Renal pelvis (tissue), 1 donor: ENCODE measurements at regions not wholly inside any gene's neighbourhood (a gene's known extent, or its start where the extent isn't known, plus 50 kb on each side); places are given as distances from the start of the nearest gene placed in this dataset.
"Not testable (repeated sequence)": the region's sequence is repeated elsewhere in the genome, so short reads cannot be mapped to it uniquely, and the experiment has no call there.

Source experiments
- DNase-seq: peaks from one replicate; pipeline ENCODE4 v3.0.0-alpha.2; 2013

DNA sequence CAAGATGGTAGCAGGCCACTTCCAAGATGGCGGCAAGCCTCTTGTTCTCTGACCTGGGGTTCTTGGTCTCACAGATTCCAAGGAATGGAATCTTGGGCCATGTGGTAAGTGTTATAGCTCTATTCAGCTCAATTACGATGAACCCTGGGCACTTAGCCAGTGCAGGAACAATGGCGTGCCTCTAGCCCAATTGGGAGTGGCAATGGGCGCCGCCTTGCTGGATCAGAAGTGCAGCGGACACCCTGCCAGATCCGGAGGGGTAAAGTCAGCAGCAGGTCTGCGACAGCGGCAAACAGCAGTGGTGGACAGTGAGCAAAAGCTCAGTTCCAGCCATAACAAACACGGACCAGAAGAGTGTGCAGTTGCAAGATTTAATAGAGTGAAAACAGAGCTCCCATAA is 263.2 kb upstream of the SEMA3C start:
- not testable (repeated sequence) for DNase-seq

DNA sequence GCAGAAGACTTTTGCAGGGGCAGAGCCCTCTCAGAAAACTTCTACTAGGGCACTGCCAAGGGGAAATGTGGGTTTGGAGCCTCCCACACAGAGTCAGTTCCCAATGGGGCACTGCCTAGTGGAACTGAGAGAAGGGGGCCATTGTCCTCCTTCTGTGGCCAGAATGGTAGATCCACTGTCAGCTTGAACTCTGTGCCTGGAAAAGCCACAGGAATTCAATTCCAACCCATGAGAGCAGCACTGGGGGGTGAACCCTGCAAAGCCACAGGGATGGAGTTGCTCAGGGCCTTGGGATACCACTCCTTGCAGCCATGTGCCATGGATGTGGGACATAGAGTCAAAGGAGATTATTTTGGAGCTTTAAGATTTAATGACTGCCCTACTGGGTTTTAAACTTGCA is 262.2 kb upstream of the SEMA3C start:
- no peak for DNase-seq

DNA sequence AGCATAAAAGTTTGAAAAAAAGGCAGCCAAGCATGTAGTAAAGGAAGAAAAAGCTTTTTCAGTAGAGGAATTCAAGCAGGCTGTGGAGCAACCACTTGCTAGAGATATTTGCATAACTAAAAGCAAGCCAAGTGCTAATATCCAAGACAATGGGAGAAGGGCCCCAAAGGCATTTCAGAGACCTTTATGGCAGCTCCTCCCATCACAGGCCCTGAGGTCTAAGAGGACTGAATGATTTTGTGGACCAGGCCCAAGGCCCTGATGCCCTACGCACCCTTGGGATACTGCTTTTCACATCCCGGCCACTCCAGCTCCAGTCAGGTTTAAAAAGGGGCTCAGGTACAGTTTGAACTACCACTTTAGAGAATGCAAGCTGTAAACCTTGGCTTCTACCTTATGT is 261.7 kb upstream of the SEMA3C start:
- DNase-seq = no peak

DNA sequence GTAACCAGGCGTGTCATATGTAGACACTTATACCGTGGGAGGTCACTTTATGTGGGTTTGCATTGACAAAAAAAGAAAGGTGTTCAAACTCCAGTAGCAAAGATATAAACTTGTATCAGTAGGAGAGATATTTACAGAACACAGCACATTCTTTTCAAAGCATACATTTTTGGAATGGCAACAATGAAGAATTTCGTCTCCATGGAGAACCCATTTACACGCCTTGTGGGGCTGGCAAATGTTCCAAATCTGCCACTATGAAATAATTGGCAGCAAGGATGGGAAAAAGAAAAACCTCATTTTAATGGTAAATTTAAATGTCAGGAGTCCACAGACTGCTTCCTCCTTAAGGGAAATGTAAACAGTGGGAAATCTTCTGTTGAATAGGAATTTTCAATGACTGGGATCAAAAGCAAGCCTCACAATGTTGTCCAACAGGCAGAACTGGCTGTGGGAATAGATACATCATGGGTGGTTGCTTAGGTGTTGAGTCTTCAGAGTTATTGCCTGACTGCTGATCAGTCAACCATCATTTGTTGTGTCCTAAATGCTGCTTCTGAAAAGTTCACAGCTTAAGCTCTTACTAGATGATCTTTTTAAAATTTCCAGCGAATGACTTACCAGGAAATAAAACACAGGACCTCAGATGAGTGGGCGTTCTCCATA is 256.6 kb upstream of the SEMA3C start:
- no peak for DNase-seq

DNA sequence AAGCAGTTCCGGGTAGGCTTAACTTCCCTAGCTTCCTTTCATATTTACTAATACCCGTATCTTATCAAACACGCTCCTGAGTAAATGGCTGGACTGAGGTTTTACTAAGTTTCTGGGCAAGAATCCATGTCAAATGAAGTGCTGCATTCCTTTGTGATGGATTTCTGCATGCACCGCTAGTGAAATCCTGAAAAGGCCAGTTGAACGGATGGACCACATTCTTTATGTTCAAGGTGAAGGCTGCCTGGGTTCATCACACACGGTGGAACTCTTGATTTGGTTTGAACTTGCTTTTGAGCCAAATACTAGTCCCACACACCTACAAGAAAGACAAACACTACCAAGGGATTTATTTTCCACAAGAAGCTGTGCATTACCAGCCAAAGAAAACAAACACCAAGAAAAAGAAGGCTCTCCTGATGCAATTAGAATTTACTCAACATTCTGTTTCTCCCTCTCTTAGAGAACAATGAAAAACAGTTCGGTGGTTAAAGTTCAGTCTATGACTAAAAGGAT is 255.0 kb upstream of the SEMA3C start:
- DNase-seq = peak; percentile 38

DNA sequence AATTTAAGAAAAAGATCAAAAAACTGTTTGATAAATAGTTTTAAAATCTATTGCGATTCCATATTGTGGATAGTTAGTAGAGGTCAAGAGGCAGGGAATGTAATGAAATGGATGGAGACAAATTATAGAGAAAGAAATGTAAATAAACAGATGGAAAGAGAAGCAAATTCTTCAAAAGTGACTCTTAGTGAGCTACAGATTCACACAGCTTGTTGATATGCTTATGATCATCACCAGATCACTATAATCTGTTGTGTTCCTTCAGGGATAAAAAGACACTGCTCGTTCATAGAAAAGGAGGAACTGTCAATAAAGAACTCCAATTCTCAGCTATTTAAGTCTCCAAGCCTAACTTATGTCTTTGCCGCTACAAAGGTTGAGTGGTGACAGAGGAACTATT is 251.4 kb upstream of the SEMA3C start:
- DNase-seq = no peak

DNA sequence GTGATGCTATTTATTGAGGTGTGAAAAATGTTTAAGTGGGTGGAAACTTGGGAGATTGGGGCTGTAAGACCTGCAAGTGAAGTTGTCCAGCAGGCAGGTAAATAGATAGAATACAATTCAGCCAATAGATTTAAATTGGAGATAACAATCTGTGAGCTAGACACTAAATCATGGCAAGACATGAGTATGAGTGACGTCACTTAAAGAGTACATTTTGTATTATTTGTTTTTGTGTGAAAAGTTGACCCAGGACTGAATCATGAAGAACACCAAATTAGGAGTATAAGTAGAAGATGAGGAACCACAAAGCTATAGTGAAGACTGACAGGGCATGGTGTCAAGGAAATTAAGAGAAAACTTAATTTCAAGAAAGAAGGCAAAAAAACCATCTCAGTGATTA is 249.1 kb upstream of the SEMA3C start:
- no peak for DNase-seq

DNA sequence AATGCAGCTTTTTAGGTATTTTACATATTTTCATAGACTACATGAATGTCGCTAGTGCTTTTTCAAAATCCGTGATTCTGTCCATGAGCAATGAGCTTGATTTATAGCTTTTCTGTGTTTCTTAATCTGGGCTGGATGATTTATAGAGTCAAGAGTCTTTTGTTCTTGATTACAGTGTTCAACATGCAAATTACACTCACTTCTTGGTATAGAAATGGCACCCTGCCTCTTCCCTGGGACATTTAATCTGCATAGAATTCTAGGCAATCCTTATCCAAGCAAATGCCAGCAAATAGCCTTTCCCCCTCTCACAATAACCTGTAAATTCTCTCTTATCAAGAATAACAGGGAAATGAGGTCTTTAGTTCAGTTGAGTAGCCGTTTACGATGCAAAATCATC is 246.2 kb upstream of the SEMA3C start:
- no peak for DNase-seq

DNA sequence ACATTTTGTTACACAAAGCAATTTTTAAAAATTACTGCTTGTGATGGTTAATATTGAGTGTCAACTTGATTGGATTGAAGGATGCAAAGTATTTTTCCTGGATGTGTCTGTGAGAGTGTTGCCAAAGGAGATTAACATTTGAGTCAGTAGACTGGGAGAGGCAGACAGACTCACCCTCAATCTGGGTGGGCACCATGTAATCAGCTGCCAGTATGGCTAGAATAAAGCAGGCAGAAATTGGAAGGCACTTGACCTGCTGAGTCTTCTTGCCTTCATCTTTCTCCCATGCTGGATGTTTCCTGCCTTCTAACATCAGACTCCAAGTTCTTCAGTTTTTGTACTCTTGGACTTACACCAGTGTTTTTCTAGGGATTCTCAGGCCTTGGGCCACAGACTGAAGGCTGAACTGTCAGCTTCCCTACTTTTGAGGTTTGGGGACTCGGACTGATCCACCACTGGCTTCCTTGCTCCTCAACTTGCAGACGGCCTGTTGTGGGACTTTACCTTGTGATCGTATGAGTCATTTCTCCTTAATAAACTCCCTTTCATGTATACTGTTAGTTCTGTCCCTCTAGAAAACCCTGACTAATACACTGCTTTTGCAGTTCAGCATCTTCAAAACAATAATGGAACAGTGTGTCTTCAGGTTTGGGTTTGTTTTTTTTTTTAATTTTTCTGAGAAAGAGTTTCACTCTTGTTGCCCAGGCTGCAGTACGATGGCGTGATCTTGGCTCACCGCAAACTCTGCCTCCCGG is 244.1 kb upstream of the SEMA3C start:
- no peak for DNase-seq

DNA sequence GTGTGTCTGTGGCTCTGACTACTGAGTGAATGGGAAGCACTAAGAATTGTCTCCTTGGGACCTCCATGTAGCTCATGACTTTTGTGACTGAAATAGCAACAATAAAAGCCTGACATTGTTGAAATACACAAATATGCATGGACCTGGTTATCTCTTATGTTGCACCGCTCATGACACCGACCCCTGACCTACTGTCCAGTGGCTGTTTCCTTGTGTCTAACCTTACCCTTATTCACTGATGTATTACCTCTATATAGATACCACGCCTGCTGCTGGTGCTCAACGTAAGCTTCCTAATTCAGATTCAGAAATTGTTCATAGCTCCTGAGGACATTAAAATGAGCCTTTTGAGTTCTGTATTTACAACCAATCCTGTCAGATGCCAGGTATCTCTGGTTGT is 243.4 kb upstream of the SEMA3C start:
- DNase-seq = no peak

DNA sequence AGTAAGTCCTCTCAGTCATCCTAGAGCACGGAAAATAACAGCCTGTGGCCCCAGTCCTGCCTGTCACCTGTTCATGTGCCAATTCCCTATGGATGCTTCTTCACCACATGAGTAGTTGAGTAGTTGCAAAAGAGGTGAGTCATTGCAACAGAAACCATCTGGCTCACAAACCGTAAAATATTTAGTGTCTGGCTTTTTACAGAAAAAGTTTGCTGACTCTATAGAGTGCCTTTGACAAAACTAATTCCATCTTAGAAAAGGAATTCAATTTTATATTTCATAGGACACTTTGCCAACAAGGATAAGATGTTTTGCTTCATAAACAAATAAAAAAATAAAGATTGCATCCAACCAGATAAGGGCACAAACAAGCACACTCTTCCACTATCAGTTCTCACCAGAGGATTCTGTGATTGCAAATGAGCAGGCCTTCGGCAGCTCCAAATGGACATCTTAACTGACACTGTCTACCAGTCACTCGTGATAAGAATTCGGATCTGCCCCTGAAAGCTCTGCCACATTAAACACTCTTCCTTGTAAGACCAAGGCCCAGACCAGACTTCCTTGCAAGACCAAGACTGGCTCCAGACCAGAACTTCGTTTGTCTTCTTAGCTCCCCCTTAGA is 242.7 kb upstream of the SEMA3C start:
- DNase-seq = no peak

DNA sequence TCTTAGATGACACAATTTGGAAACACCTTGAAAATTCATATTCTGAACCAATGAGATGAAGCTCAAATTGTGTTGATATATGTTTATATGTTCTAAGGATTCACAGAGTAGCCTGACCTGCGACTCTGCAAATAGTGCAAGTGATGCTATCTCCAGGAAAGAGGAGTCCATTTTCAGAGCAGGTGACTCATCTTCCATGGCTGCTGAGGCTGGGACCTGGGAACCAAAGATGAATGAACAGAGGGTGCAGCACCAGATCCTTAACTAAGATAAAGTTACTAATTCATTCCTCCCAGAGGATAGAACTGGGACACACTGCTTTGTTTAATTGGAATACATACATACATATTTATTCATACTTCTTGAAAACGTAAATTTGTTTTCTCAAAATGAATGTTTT is 240.6 kb upstream of the SEMA3C start:
- DNase-seq = no peak

DNA sequence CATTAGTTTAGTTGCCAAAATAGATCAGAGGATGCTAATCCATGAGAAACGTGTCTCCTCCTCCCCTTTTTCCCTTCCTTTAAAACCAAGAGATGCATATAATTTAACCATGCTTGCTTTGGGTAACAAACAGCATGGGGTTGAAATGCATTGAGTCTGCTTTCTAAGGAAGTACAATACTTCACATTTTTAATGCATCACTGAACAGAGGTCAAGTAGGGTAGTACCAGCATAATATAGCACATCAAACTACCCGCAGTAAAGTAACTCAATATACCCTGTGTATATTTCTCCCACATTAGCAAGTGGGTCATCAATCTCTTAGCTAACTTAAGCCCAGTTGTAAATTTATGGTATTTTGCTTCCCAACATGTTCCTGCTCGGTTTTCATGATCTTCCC is 239.3 kb upstream of the SEMA3C start:
- DNase-seq = peak; percentile 64

DNA sequence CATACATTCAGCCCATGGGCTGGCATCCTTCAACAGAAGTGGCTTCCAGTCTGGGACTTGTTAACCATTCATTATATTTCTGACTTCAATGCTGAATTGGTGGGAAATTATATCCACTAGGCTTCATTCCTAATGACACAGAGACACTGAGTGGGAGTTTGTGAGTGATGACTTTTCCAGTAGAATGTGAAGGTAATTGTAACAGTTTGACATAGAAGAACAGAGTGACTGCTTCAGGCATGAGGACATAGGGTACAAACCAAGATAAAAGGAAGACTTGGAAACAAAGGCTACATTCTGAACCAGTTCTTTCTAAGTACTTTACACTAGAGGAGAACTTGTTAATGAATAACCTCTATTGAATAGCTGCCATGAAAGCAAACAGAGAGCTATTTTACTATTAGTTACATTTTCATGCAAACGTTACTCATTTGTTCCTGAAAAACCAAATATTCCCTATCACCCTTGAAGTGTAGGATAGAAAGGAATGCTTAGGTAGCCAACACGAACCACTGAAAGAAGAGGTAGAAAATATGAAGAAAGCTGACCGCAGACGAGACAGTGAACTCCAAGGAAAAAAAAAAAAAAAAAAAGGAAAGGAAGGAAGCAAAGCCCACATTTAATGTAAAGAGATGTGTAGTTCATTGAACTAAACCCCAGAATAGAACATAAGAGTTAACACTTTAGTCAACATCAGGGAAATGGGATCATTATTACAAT is 237.0 kb upstream of the SEMA3C start:
- DNase-seq = peak; percentile 54

DNA sequence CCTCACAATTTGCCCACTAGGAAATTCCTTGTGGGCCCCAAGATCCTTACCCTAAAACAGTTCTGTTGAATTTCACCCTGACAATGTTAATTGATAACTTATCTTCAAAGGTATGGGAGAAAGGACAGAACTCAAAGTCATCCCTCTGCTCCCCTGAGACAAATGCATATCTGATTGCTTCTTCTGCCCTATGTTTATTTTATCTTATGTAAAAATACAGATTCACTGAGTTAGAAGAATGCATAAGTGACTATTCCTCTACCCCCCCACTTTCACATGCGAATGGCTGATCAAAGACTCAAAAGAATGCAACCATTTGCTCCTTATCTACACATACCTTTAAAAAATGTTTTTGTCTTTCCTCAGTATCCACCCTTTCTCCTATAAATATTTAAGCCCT is 235.7 kb upstream of the SEMA3C start:
- DNase-seq = no peak

DNA sequence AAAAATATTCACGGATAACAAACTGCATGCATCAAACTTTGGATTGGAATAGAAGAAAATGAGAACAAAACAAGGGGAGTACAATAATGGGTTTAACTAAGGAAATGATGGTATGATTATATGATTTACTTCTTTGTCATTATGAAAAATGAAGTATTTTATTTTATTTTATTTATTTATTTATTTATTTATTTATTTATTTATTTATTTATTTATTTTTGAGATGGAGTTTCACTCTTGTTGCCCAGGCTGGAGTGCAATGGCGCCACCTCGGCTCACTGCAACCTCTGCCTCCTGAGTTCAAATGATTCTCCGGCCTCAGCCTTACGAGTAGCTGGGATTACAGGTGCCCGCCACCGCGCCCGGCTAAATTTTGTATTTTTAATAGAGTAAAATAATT is 234.1 kb upstream of the SEMA3C start:
- DNase-seq = not testable (repeated sequence)

DNA sequence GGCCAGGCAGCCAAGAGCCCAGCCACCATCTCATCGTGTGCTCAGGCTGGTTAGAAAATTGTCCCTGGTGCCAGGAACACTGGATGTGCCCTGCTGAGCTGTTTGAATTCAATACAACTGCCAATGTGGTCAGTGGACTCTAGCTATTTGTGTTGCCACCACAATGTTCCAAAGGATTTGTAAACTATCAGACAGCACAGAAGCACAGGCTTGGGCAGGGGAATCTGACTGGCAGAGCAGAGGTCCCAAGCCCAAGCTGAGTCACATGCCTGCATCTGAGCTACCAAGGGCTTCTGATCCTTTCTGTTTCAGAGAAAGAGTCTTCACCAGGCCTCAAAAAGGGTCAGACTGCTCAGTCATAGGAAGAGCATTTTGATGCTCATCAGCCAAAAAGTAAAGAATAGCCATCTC is 232.1 kb upstream of the SEMA3C start:
- DNase-seq = no peak

DNA sequence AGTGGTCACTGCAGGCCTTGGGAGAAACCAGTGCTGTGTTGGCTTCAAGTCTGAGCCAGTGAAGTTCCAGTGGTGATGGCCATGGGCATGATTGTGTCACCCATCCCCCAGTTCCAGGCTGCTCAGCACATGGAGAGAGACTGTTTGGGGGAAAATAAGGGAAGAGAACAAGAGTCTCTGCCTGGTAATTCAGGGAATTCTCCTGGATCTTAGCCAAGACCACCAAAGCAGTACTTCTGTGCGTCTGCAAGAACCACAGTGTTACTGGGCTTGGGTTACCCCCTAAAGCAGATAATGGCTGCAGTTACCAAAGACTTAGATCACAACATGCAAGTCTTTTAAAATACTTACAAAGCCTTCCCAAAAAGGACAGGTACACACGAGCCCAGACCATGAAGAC is 225.0 kb upstream of the SEMA3C start:
- no peak for DNase-seq

DNA sequence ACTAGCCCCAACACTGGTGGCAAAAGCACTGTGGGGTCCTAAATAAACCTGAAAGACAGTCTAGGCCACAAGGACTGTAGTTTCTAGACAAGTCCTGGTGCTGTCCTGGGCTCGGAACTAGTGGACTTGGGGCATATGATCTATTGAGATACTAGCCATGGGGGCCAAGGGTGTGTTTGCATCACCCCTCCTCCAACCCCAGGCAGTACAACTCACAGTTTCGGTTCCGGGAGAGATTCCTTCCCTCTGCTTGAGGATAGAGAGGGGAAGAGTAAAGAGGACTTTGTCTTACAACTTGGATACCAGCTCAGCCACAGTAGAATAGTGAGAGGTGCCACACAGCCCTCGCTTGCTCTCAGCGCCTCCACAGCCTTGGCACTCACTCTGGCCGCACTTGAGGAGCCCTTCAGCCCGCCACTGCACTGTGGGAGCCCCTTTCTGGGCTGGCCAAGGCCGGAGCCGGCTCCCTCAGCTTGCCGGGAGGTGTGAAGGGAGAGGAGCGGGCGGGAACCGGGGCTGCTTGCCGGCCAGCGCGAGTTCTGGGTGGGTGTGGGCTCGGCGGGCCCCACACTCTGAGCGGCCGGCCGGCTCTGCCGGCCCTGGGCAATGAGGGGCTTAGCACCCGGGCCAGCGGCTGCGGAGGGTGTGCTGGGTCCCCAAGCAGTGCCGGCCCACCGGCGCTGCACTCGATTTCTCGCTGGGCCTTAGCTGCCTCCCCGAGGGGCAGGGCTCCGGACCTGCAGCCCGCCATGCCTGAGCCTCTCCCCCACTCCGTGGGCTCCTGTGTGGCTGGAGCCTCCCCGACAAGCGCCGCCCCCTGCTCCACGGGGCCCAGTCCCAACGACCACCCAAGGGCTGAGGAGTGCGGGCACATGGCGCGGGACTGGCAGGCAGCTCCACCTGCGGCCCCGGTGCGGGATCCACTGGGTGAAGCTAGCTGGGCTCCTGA is 222.7 kb upstream of the SEMA3C start:
- not testable (repeated sequence) for DNase-seq

DNA sequence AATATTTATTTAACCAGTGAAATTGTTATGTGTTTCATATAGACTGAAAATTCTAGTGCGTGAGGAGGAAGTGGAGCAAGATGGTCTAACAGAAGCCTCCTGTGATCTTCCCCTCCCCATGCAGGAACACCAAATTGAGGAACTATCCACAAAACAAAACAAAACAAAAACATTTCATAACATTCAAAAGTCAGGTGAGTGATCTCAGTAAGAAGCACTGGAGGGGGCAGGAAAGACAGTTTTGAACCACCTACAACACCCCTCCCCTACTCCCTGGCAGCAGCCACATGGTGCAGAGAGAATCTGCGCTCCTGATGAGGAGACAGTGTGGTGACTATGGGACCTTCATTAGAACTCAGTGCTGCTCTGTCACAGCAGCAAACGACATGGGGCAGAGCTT is 221.9 kb upstream of the SEMA3C start:
- DNase-seq = no peak

DNA sequence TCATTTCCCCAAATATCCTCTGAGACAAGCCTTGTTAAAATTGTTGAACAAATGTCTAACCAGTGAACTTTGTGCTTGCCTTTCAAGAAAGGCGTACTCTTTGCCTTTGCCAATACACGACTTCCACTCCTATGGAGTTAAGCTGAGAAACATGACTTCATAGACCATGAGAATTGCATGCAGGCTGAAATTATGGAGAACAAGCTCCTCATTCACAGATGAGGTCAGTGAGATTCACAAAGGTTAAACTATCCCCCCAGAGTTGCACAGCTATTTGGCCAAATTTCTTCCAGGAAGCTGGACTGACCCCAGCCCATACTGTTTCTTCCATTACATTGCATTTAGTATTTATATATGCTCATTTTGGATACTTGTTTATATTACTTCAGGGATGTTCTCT is 221.4 kb upstream of the SEMA3C start:
- no peak for DNase-seq
